Fibroblast of lung (primary cell): ENCODE measurements at regions not wholly inside any gene's neighbourhood (a gene's known extent, or its start where the extent isn't known, plus 50 kb on each side); places are given as distances from the start of the nearest gene placed in this dataset.

Source experiments
- DNase-seq, 2 donors: peaks; one replicate each; pipeline versions ENCODE4 v3.0.0 to v3.0.0-alpha.2; 2010; ENCODE audit warnings: low read depth in 2 of 2
- H2AFZ ChIP-seq: 2 replicates; pipeline ENCODE4 v1.5.1; 2012; ENCODE audit warnings: low read length, control low read depth, inconsistent platforms
- H3K27ac ChIP-seq: 2 replicates; pipeline ENCODE4 v1.5.1; 2011; ENCODE audit warnings: low read length, control low read depth; ENCODE audit not compliant: insufficient read depth
- H3K27me3 ChIP-seq: 2 replicates; pipeline ENCODE4 v1.5.1; 2011; ENCODE audit warnings: mild to moderate bottlenecking, low read length; ENCODE audit not compliant: control insufficient read depth, insufficient read depth
- H3K36me3 ChIP-seq: 2 replicates; pipeline ENCODE4 v1.5.1; 2011; ENCODE audit warnings: low read length; ENCODE audit not compliant: control insufficient read depth, insufficient read depth
- H3K4me1 ChIP-seq: 2 replicates; pipeline ENCODE4 v1.5.1; 2011; ENCODE audit warnings: low read length; ENCODE audit not compliant: control insufficient read depth, insufficient read depth; ENCODE audit errors: extremely low read depth
- H3K4me2 ChIP-seq: 2 replicates; pipeline ENCODE4 v1.5.1; 2011; ENCODE audit warnings: low read length, control low read depth; ENCODE audit not compliant: insufficient read depth; ENCODE audit errors: extremely low read depth
- H3K4me3 ChIP-seq, 4 experiments: fragments of 200-600 bp in 1 of 4; sonication (generic) in 1 of 4; replicated peaks in 1 of 4; 2 replicates each; pipeline ENCODE4 v1.5.1; 2011 to 2016; ENCODE audit warnings: low read length in 4 of 4, low read depth in 3 of 4, mild to moderate bottlenecking in 3 of 4, control low read depth in 2 of 4, inconsistent platforms in 1 of 4, mixed read lengths in 1 of 4; ENCODE audit not compliant: insufficient read depth in 1 of 4; ENCODE audit errors: control extremely low read depth in 1 of 4
- H3K79me2 ChIP-seq: 2 replicates; pipeline ENCODE4 v1.5.1; 2012; ENCODE audit warnings: mild to moderate bottlenecking, low read length, inconsistent platforms; ENCODE audit not compliant: control insufficient read depth, insufficient read depth
- H3K9ac ChIP-seq: 2 replicates; pipeline ENCODE4 v1.5.1; 2011; ENCODE audit warnings: mild to moderate bottlenecking, low read length, control low read depth; ENCODE audit not compliant: insufficient read depth
- H3K9me3 ChIP-seq: 2 replicates; pipeline ENCODE4 v1.5.1; 2012; ENCODE audit warnings: low read depth, low read length; ENCODE audit not compliant: control insufficient read depth, insufficient read depth
- H4K20me1 ChIP-seq: 2 replicates; pipeline ENCODE4 v1.5.1; 2011; ENCODE audit warnings: low read length; ENCODE audit not compliant: control insufficient read depth, insufficient read depth; ENCODE audit errors: extremely low read depth
- EZH2 ChIP-seq: IDR thresholded peaks from 2 replicates; pipeline ENCODE4 v1.5.1; 2012; ENCODE audit warnings: low read length, control low read depth, mild to moderate bottlenecking; ENCODE audit errors: missing control alignments
- TF ChIP-seq, protein P1 (sequence below), 2 donors: IDR thresholded peaks in 1 of 2; conservative IDR thresholded peaks in 1 of 2; 1 replicate in 1 of 2; 2 replicates in 1 of 2; pipeline ENCODE4 v1.5.1; 2011 to 2012; ENCODE audit warnings: low read length in 2 of 2, control low read depth in 1 of 2, inconsistent platforms in 1 of 2, low read depth in 1 of 2, mild to moderate bottlenecking in 1 of 2

DNA sequence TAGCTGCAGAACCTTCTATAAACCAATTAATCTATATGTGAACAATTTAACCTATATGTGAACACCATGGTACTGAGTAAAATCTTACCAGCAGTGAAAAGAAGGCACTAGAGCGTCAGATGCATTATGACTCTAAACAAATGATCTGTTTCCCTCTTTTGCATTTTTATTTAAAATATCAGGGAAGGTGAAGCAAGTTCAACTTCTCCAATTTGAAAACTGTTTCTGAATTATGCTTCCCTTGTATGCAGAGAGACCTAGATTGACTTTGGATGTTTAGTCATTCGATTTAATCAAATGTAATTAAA, 80.9 kb downstream of the DAD1 start:
- Histone ChIP-seq H3K4me3 (no peak overlapping the region), H3K9ac (no peak overlapping the region), H3K79me2 (no peaks in the 10 kb centered on the region), H3K4me2 (no peak overlapping the region), H3K4me1 (no peaks in the 10 kb centered on the region), H2AFZ (no peak overlapping the region), H3K27me3 (no peaks in the 10 kb centered on the region), H4K20me1 (peaks cover 2% of the 10 kb centered on the region), H3K27ac (no peak overlapping the region), H3K9me3 (no peaks in the 10 kb centered on the region), H3K36me3 (no peaks in the 10 kb centered on the region)
- TF ChIP-seq EZH2, result no peak
- TF ChIP-seq, protein P1, sequence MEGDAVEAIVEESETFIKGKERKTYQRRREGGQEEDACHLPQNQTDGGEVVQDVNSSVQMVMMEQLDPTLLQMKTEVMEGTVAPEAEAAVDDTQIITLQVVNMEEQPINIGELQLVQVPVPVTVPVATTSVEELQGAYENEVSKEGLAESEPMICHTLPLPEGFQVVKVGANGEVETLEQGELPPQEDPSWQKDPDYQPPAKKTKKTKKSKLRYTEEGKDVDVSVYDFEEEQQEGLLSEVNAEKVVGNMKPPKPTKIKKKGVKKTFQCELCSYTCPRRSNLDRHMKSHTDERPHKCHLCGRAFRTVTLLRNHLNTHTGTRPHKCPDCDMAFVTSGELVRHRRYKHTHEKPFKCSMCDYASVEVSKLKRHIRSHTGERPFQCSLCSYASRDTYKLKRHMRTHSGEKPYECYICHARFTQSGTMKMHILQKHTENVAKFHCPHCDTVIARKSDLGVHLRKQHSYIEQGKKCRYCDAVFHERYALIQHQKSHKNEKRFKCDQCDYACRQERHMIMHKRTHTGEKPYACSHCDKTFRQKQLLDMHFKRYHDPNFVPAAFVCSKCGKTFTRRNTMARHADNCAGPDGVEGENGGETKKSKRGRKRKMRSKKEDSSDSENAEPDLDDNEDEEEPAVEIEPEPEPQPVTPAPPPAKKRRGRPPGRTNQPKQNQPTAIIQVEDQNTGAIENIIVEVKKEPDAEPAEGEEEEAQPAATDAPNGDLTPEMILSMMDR (conservative IDR thresholded peaks at IDR 0.05 in 1 of 2, IDR thresholded peaks at IDR 0.05 in 1 of 2; ENCODE audit: low read depth in 1 of 2, low read length in 2 of 2), result no peak
- no peak for DNase-seq

DNA sequence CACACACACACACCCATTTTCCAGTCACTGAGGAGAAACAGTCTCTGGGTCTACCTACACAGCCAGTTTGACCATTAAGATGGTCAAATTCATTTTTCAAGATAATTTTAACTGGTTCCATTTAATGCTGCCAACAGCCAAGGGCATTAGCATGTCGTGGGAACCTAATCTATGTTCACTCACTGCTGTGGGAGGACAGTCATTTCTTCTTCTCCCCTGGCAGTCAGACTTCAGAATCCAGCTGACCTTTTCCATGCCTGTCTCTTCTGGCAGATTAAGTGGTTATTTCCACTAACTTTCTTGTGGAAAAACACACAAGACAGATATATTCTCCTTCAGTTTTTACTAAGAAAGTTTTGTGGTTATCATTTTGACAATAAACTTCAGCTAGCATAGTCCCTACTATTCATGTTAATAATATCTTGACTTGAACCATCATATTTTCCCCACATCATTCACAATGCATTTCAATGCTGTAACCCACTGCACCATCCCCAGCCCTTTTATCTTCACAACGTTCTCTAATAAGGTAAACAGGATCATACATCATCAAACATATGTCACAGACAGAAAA, 82.2 kb downstream of the DAD1 start:
- H3K27ac ChIP-seq, result no peak overlapping the region
- H3K9ac ChIP-seq, result no peak overlapping the region
- no peak overlapping the region for H3K4me3 ChIP-seq
- no peaks in the 10 kb centered on the region for H3K9me3 ChIP-seq
- H3K4me2 ChIP-seq, result no peak overlapping the region
- H3K4me1 ChIP-seq, result no peaks in the 10 kb centered on the region
- no peaks in the 10 kb centered on the region for H3K79me2 ChIP-seq
- H2AFZ ChIP-seq, result no peak overlapping the region
- peaks cover 2% of the 10 kb centered on the region for H4K20me1 ChIP-seq
- TF ChIP-seq EZH2, result no peak
- TF ChIP-seq, protein P1 (conservative IDR thresholded peaks at IDR 0.05 in 1 of 2, IDR thresholded peaks at IDR 0.05 in 1 of 2; ENCODE audit: low read depth in 1 of 2, low read length in 2 of 2), result no peak
- DNase-seq, result peak in 1 of 2 donors; percentile 14
- H3K36me3 ChIP-seq, result no peaks in the 10 kb centered on the region
- no peaks in the 10 kb centered on the region for H3K27me3 ChIP-seq

DNA sequence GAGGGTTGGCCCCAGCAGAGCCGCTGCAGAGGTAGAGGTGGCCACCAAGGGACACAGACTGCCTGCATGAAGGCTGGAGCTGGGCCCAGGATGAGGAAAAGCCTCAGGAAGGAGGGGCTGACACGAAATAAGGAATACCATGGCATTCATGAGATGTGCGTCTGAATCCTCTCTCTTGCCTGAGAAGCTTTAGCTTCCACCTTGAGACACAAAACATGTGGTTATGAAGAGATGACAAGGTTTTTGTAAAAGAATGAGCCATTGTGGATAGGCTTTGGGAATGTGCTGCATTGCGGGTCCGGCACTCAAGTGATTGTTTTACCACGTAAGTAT, 82.7 kb downstream of the DAD1 start:
- no peak for DNase-seq
- Histone ChIP-seq H4K20me1 (peaks cover 2% of the 10 kb centered on the region), H3K79me2 (no peaks in the 10 kb centered on the region), H2AFZ (no peak overlapping the region), H3K36me3 (no peaks in the 10 kb centered on the region), H3K9me3 (no peaks in the 10 kb centered on the region), H3K4me1 (no peaks in the 10 kb centered on the region), H3K9ac (no peak overlapping the region), H3K4me3 (no peak overlapping the region), H3K4me2 (no peak overlapping the region), H3K27me3 (no peaks in the 10 kb centered on the region), H3K27ac (no peak overlapping the region)
- TF ChIP-seq, protein P1 (conservative IDR thresholded peaks at IDR 0.05 in 1 of 2, IDR thresholded peaks at IDR 0.05 in 1 of 2; ENCODE audit: low read depth in 1 of 2, low read length in 2 of 2), result no peak
- no peak for TF ChIP-seq EZH2
